ENCODE measurements at regions not wholly inside any gene's neighbourhood (a gene's known extent, or its start where the extent isn't known, plus 50 kb on each side); places are given as distances from the start of the nearest gene placed in this dataset.

DNA sequence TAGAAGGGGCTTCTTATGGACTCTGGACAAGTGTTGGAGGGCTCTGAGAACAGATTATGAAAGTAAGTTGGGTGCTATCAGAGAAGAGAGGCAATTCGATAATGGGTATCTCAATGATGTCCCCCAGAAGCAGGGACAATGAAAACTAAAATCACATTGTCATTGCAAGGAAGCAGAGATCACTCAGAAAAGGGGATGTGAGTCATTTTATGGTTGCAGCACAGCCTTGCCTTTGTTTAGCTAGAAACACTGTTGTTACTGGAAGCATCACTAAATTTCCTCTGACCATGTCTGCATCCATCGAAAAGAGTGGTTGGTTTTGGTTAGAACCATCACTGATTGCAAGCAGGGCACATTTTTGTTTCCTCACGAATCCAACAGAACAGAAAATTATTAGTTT lies 246.8 kb upstream of the NWD2 start:
- no peak for DNase-seq

GRCh38 chr4:37000281-37000680 lies 244.3 kb upstream of the NWD2 start:
- DNase-seq: no peak

GRCh38 chr4:37001688-37002436 lies 242.7 kb upstream of the NWD2 start:
- DNase-seq: no peak

DNA sequence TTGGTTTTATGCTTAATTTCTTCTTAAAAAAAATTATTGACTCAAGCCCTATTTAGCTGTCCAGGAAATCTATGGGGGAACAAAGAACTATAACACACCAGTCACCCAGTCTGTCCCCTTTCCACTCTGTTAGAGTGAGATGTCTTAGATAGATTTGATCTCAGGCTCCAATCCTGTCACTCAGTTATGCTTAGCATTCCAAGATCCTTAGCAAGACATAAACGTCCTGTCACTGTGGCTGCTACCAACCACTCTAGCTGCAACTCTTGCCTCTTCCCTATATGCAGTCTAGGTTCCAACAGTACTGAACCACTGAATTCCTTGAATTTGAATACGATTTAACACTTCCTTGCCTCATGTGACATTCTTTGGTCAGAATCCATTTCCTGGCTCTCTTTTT lies 241.9 kb upstream of the NWD2 start:
- no peak for DNase-seq

DNA sequence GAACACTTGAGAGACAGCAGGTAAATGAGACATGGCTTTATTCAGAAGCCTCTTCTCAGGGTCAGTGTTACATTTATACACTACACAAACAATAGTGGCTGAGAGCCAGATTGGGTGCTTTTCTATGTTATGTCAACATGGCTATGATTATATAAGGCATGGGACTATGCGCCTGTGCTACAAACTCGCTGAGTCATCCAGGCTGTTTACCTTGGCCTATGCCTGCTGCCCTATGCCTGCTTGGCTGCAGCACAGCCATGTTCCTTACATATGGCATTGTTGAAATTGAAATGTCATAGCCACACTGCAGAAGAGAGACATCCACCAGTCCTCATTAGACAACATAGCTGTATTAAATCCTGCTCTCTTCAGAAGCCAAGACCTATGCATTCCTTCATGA lies 236.3 kb upstream of the NWD2 start:
- DNase-seq: no peak

- no peak for DNase-seq
Measured at GRCh38 chr4:37014584-37014983, 230.0 kb upstream of the NWD2 start.

DNA sequence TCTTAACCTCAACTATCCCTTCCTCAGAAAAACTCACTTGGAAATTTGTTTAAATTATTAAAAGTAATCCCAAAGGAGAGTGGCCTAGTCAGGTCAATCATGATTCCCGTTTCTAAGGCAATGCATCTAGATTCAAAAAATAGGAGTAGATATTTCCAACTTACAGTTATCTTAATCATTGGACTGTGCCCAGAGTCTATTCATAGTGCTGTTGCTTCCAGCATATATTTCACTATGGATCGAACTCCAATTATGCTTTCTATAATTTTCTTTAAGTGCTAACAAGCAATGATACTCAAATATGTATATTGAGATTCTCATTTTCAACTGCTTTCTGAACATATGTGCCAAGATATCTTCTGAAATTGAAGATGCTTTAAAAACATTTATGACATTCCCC lies 229.2 kb upstream of the NWD2 start:
- no peak for DNase-seq

DNA sequence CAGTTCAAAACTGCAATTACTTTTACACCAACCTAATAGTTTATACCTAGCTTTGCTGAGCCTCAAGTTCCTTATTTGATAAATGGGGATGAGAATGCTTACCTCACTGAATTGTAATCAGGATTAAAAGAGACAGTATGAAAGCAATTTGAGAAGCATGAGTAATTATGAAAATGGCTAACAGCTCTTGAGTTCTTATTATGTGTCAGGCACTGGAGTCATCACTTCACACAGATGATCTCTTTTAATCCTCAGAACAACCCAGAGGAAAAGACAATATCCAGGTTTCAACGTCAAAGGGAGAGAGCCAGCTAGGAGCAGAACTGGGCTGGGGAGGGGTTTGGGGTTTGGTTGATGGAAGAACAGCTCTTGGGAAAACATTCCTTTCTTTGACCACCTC lies 221.0 kb upstream of the NWD2 start:
- DNase-seq: no peak

DNA sequence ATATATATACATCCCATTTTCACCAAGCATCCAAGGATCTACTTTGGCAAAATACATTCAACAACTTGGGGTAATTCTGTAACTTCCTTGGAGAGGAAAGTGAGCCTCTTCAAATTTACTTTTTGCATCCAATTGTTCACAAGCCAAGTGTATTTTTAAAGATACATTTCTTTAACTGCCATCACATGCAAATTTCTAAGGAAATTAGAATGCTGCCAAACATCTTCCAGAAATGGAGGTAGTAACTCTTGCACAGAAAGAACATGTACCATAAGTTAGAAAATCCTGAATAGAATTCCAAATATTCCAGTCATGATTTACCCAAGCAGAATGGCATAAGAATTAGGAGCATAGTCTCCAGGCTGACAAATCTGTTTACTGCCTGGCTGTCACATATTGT lies 220.5 kb upstream of the NWD2 start:
- no peak for DNase-seq

- no peak for DNase-seq
Measured at GRCh38 chr4:37040816-37041215, 203.7 kb upstream of the NWD2 start.

DNA sequence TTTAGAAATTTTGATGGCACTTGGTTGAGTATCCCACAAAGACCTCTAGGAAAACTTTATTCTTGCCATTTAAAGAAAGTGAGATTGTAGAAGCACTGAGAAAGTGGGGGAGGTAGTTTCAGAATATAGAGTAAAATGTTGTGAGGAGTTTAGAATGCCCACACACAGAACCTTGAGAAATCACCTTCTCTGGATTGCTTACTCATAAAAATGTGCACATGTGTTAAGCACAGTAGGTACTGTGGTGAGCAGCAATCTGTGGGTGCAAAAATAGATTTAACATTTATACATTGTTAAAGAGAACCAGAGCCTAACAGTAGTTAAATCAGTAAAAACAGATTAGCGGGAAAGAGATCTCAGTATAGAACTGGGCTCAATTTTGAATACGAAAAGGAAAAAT lies 201.2 kb upstream of the NWD2 start:
- no peak for DNase-seq

GRCh38 chr4:37051111-37051510 lies 193.4 kb upstream of the NWD2 start:
- no peak for DNase-seq

- no peak for DNase-seq
Measured at GRCh38 chr4:37051866-37052265, 192.7 kb upstream of the NWD2 start.

GRCh38 chr4:37054531-37055077 lies 189.9 kb upstream of the NWD2 start:
- no peak for DNase-seq

DNA sequence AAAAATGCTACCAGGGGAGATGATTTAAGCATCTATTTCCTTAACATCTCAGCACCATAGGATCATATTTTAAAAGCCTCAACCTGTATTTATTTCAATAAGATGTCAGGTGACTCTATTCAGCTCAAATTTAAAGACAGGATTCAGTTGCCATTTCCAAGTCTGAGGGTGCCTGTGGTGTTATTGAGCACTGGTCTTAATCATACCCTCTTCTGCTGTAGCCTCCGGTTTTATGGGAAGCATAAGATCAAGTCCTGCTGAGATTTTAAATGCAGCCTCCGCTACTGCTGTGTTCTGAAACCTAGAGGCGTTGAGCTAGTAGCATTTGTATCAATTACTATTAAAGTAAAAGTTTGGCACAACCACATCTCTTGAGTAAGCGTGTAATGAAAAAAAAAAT lies 185.7 kb upstream of the NWD2 start:
- no peak for DNase-seq

DNA sequence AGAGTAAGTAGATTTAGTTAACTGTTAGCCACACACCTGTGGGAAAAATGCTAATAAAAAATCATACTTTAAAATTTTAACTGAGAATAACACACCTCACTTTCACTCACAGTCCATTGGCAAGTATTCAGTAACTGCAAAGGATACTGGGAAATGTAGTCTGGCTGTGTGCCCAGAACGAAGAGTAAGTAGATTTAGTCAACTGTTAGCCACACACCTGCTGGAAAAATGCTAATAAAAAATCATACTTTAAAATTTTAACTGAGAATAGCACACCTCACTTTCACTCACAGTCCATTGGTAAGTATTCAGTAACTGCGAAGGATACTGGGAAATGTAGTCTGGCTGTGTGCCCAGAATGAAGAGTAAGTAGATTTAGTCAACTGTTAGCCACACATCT lies 178.4 kb upstream of the NWD2 start:
- DNase-seq: no peak

GRCh38 chr4:37068580-37068979 lies 176.0 kb upstream of the NWD2 start:
- no peak for DNase-seq

DNA sequence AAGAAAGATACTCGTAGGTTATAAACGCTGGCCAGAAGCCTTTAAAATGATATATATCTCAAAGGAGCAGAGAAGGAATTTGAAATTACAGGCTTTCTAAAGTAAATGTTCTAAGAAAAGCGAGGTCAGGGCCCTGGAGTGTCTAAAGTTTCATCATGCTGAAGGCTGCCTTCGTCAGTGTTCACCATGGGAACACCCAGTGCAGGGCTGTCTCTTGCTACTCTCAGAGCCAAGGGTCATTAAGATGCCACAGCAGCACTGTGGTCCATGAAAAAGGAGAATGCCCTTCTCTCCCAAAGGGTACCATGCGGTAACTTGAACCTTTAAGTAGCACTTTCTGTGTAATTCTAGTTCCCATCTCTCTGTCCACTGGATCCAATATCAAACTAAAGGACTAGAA lies 174.5 kb upstream of the NWD2 start:
- DNase-seq: no peak

DNA sequence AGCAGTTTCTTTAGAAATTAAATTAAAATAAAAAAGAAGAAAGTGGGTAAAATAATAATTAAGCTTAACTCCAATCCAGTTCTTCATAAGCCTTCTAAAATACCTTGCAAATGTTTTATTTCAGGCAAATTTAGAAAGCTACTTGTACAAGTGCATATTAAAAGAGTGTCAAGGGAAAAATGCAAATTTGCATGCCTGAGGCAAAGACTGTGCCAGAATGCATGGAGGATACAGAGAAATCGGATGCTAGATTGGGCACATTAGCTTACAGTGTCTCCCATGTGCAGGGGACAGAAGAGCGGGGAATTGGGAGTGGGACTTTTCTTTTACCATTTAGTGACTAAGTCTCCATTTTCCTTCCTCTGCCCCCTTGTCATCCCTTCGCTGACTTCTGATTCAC lies 173.0 kb upstream of the NWD2 start:
- DNase-seq: no peak

GRCh38 chr4:37073226-37073840 lies 171.2 kb upstream of the NWD2 start:
- no peak for DNase-seq

- no peak for DNase-seq
Measured at GRCh38 chr4:37082912-37083311, 161.6 kb upstream of the NWD2 start.

DNA sequence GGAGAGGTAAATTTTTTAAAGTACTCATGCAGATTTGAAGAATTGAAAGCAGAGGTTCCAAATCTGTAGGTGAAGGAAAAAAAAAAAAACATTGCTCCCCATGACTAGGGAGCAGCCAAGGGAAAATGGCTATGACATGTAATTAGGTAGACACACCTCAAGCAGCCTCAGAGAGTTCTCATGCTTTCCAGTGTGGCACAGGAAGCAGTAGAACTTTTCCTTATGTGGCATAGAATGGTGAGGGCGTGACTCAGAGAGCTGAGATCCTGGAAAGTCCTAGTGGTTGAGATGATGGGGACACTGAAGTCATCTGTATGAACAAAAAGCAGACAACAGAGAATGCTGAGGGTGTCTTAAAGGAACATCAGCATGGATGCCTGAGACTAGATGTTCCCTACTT lies 148.6 kb upstream of the NWD2 start:
- no peak for DNase-seq

- no peak for DNase-seq
Measured at GRCh38 chr4:37101182-37101581, 143.4 kb upstream of the NWD2 start.

GRCh38 chr4:37101686-37102085 lies 142.9 kb upstream of the NWD2 start:
- no peak for DNase-seq

DNA sequence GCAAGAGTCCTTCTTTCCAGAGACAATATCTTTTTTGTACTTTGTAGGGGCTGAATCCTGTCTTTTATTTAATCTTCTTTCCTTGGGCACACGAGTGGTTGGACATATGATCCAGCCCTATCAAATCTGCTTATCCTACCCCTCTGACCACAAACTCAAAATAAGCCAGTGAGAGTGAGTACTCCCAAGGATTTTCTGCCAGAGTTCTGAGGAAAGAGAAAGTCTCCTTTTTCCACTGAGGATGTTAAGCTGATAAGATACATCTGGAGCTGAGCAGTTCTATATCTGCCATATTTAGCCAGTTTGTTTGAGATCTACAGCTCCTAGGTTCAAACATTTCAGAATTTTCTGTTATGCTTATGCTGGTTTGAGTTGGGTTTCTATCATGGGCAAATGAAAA lies 134.8 kb upstream of the NWD2 start:
- no peak for DNase-seq

Measured in stimulated activated naive CD4-positive, alpha-beta T cell (primary cell).